Middle frontal gyrus (tissue), 1 donor: ENCODE measurements at regions not wholly inside any gene's neighbourhood (a gene's known extent, or its start where the extent isn't known, plus 50 kb on each side); places are given as distances from the start of the nearest gene placed in this dataset.
"Not testable (repeated sequence)": the region's sequence is repeated elsewhere in the genome, so short reads cannot be mapped to it uniquely, and the experiment has no call there.

Experiments used
- DNase-seq: peaks from one replicate; pipeline ENCODE4 v3.0.0-alpha.2; 2015; ENCODE audit warnings: low spot score; ENCODE audit errors: extremely low spot score

GRCh38 chr17:33686171-33686570, 393.1 kb upstream of the ASIC2 start:
- no peak for DNase-seq

GRCh38 chr17:33687831-33688230, 394.7 kb upstream of the ASIC2 start:
- no peak for DNase-seq

GRCh38 chr17:33688771-33689170, 395.7 kb upstream of the ASIC2 start:
- DNase-seq, result no peak

GRCh38 chr17:33689725-33690124, 396.6 kb upstream of the ASIC2 start:
- DNase-seq, result no peak

DNA sequence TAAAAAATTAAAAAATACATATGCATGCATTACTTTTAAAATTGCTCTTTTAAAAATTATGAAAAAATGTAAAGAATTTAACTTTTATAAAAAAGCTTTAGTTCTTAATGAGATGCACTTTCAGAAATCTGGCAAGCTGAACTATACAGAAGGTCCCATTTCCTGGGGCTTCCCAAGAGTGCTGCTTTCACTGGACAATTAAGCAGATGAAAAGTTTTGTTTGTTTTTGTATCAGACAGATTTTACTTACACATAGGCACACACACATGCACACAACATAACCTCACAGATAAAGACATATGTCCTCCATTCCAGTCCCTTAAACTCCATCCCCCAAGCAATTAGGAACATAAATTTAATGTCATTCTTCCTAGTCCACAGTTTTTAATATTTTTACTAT, 402.3 kb upstream of the ASIC2 start:
- DNase-seq, result no peak

DNA sequence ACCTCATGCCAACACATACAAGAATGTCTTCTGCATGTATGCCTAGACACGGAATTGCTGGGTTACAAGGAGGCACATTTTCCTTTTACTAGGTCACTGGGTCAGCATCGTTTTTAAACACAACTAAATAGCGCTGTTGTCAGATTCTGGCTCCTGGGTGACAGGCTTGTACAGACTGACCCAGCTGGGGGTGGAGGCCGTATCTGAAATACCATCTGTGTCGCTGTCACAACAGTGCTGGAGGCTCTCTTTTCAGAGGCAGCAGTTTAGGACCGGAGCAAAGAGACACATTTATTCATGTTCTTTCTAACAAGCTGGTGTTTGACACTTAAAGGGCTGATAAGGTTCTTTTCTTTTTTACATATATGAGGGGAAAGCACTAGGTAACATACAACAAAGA, 403.0 kb upstream of the ASIC2 start:
- no peak for DNase-seq

- DNase-seq, result no peak
These were observed 404.5 kb upstream of the ASIC2 start for GRCh38 chr17:33697557-33697956.

GRCh38 chr17:33701910-33702309, 408.8 kb upstream of the ASIC2 start:
- no peak for DNase-seq

GRCh38 chr17:33704856-33705255, 411.8 kb upstream of the ASIC2 start:
- no peak for DNase-seq

DNA sequence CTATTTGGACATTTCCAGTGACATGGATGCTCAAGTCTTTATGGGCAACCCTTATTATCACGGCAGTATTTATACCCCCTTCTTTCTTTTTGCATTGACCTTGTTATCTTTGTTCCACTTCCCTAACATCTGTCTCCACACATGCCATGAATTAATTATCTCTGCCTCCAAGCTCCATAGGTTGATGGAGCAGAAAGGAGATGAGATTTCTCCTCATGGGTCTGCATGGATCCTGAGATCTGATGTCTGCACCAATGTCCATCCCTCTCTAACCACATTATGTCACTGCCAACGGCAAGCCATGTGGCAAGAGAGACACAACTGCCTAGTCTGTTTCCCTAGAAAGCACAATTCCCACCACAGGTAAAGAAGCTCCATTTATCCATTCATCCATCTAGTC, 416.8 kb upstream of the ASIC2 start:
- no peak for DNase-seq

- no peak for DNase-seq
These were observed 419.0 kb upstream of the ASIC2 start for GRCh38 chr17:33712120-33712519.

- no peak for DNase-seq
These were observed 423.9 kb upstream of the ASIC2 start for GRCh38 chr17:33716957-33717356.

DNA sequence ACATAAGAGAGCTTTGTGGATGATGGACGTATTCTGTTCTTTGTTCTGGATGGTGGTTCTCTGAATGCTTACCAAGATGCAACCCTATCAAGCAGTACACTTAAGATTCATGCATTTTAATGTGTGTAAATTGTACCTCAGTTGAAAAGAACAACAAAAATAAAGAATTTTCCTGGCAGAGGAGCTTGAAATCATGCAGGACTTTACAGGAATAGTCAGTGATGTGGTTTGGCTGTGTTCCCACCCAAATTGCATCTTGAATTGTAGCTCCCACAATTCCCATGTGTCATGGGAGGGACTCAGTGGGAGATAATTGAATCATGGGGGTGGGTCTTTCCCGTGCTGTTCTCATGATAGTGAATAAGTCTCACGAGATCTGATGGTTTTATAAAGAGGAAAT, 430.6 kb upstream of the ASIC2 start:
- not testable (repeated sequence) for DNase-seq

GRCh38 chr17:33725675-33726271, 432.7 kb upstream of the ASIC2 start:
- DNase-seq, result no peak

- no peak for DNase-seq
These were observed 437.0 kb upstream of the ASIC2 start for GRCh38 chr17:33730131-33730530.

GRCh38 chr17:33732116-33732515, 439.0 kb upstream of the ASIC2 start:
- DNase-seq, result no peak

- no peak for DNase-seq
These were observed 446.6 kb upstream of the ASIC2 start for GRCh38 chr17:33739714-33740113.

DNA sequence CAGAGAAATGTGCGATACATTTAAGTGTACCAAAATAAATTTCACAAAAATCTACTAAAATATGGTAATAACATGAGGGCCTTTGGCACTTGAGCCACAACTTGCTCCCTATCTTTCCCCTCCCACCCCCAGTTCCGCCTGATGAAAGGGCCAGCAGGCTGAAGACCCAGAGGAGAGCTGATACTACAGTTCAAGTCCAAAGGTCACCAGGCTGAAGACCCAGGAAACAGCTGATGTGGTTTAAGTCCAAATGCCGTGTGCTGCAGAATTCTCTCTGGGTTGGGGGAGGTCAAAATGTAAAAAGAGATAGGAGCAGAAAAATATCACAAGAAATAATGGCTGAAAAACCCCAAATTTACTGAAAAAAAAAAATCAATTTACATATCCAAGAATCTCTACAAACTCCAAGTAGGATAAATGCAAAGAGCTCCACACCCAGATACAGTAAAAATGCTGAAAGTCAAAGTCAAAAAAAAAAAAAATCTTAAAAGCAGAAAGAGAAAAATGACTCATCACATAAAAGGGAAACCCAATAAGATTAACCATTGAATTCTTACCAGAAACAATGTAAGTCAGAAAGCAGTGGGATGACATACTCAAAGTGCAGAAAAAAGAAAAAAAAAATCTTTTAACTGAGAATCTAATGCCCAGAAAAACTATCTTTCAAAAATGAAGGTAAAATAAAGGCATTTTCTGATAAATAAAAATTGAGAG, 452.1 kb upstream of the ASIC2 start:
- no peak for DNase-seq

DNA sequence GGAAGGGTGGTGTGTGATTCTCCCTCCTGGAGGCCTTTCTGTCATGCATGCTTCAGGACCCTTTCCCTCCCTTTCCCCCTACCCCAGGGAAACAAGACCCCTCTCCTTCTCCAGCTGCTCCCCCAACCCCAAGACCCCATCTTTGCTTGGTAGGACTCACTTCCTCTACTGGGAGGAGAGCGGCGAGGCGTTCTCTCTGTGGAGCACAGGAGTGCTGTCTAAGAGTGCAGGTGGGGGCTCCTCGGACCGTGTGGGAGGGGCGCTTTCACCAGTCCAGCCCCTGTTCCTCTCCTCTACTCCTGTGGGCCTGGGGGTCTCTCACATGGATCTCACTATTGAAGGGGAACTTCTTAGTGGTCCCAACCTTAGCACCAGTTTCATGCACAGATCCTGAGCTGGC, 456.1 kb upstream of the ASIC2 start:
- no peak for DNase-seq

GRCh38 chr17:33750943-33751701, 458.0 kb upstream of the ASIC2 start:
- DNase-seq, result peak; percentile 70

- no peak for DNase-seq
These were observed 458.6 kb upstream of the ASIC2 start for GRCh38 chr17:33751702-33752065.

DNA sequence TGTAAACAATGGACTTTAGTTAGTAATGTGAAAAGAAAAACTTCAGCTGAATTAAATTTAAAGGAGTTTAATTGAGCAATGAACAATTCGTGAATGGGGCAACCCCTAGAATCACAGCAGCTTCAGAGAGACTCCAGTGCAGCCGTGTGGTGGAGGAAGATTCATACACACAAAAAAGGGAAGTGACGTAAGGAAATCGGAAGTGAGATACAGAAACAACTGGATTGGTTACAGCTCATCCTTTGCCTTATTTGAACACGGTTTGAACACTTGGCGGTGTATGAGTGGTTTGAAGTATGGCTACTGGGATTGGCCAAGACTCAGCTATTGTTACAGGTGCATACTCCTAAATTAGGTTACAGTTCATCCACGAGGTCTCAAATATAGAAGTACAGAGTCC, 460.4 kb upstream of the ASIC2 start:
- no peak for DNase-seq

GRCh38 chr17:33756021-33756420, 462.9 kb upstream of the ASIC2 start:
- no peak for DNase-seq
